Type B pancreatic cell (in vitro differentiated cells): ENCODE measurements at regions not wholly inside any gene's neighbourhood (a gene's known extent, or its start where the extent isn't known, plus 50 kb on each side); places are given as distances from the start of the nearest gene placed in this dataset.

Experiments used
- DNase-seq: peaks from one replicate; pipeline ENCODE4 v3.0.0; 2021; ENCODE audit warnings: mixed read lengths; ENCODE audit not compliant: unreplicated experiment; ENCODE audit errors: extremely low spot score
- H3K27ac Mint-ChIP-seq: 2 replicates; pipeline ENCODE4 v1.8.0; 2021; ENCODE audit warnings: mild to moderate bottlenecking, mixed read lengths
- H3K27me3 Mint-ChIP-seq: 2 replicates; pipeline ENCODE4 v1.8.0; 2021; ENCODE audit warnings: mixed read lengths
- H3K36me3 Mint-ChIP-seq: 2 replicates; pipeline ENCODE4 v1.8.0; 2021; ENCODE audit warnings: mixed read lengths
- H3K4me1 Mint-ChIP-seq: one replicate; pipeline ENCODE4 v1.8.0; 2021; ENCODE audit warnings: mixed read lengths; ENCODE audit not compliant: unreplicated experiment
- H3K4me3 Mint-ChIP-seq: 2 replicates; pipeline ENCODE4 v1.8.0; 2021; ENCODE audit warnings: mild to moderate bottlenecking, mixed read lengths
- H3K9me3 Mint-ChIP-seq: 2 replicates; pipeline ENCODE4 v1.8.0; 2021; ENCODE audit warnings: mixed read lengths
- CTCF ChIP-seq: fragments of 200-600 bp; sonication (generic); conservative IDR thresholded peaks from 2 replicates; pipeline ENCODE4 v1.5.0; 2021; ENCODE audit warnings: antibody characterized with exemption, mild to moderate bottlenecking

- H3K27ac Mint-ChIP-seq = no peak overlapping the region
- no peak for DNase-seq
- H3K4me3 Mint-ChIP-seq = no peak overlapping the region
- no peak for TF ChIP-seq CTCF
- H3K36me3 Mint-ChIP-seq = no peaks in the 10 kb centered on the region
- H3K9me3 Mint-ChIP-seq = no peaks in the 10 kb centered on the region
- no peaks in the 10 kb centered on the region for H3K27me3 Mint-ChIP-seq
- H3K4me1 Mint-ChIP-seq = peaks cover 5% of the 10 kb centered on the region
Measured at GRCh38 chr9:89732295-89732938, 127.6 kb downstream of the GADD45G start.

- DNase-seq = no peak
- Mint-ChIP-seq H3K9me3 (no peaks in the 10 kb centered on the region), H3K27me3 (no peaks in the 10 kb centered on the region), H3K4me3 (no peak overlapping the region), H3K27ac (no peak overlapping the region), H3K36me3 (no peaks in the 10 kb centered on the region), H3K4me1 (peaks cover 5% of the 10 kb centered on the region)
- TF ChIP-seq CTCF = no peak
Measured at GRCh38 chr9:89732939-89733324, 128.1 kb downstream of the GADD45G start.

GRCh38 chr9:89734600-89735041 lies 129.8 kb downstream of the GADD45G start:
- no peaks in the 10 kb centered on the region for H3K36me3 Mint-ChIP-seq
- no peaks in the 10 kb centered on the region for H3K9me3 Mint-ChIP-seq
- no peak overlapping the region for H3K27ac Mint-ChIP-seq
- H3K4me1 Mint-ChIP-seq = peaks cover 10% of the 10 kb centered on the region
- H3K4me3 Mint-ChIP-seq = no peak overlapping the region
- DNase-seq = no peak
- no peak for TF ChIP-seq CTCF
- H3K27me3 Mint-ChIP-seq = peaks cover 4% of the 10 kb centered on the region

GRCh38 chr9:89738137-89738932 lies 133.5 kb downstream of the GADD45G start:
- Mint-ChIP-seq H3K27ac (no peak overlapping the region), H3K27me3 (peaks cover 4% of the 10 kb centered on the region), H3K36me3 (no peaks in the 10 kb centered on the region), H3K4me3 (no peak overlapping the region), H3K4me1 (peaks cover 11% of the 10 kb centered on the region), H3K9me3 (no peaks in the 10 kb centered on the region)
- TF ChIP-seq CTCF = no peak
- no peak for DNase-seq

- Mint-ChIP-seq H3K9me3 (no peaks in the 10 kb centered on the region), H3K27me3 (peaks cover 4% of the 10 kb centered on the region), H3K27ac (no peak overlapping the region), H3K4me3 (no peak overlapping the region), H3K4me1 (peaks cover 16% of the 10 kb centered on the region), H3K36me3 (no peaks in the 10 kb centered on the region)
- no peak for TF ChIP-seq CTCF
- DNase-seq = no peak
Measured at GRCh38 chr9:89739511-89739910, 134.7 kb downstream of the GADD45G start.
